ENCODE measurements at regions not wholly inside any gene's neighbourhood (a gene's known extent, or its start where the extent isn't known, plus 50 kb on each side); places are given as distances from the start of the nearest gene placed in this dataset.
"Not testable (repeated sequence)": the region's sequence is repeated elsewhere in the genome, so short reads cannot be mapped to it uniquely, and the experiment has no call there.

- H3K36me3 ChIP-seq, result no peaks in the 10 kb centered on the region
- H3K4me3 ChIP-seq, result no peak overlapping the region
- H3K27ac ChIP-seq, result no peak overlapping the region
- no peak for TF ChIP-seq CTCF (IDR thresholded peaks at IDR 0.05)
- no peaks in the 10 kb centered on the region for H3K27me3 ChIP-seq
- H3K4me1 ChIP-seq, result no peaks in the 10 kb centered on the region
- no peaks in the 10 kb centered on the region for H3K9me3 ChIP-seq
- DNase-seq, result no peak
- intact Hi-C loops (cut with DNase I; ENCODE audit: low total_unique reads), result no loop called here
These were observed 140.7 kb downstream of the SREK1 start for GRCh38 chr5:66284588-66285342.

- intact Hi-C loops (cut with DNase I; ENCODE audit: low total_unique reads), result no loop called here
- Histone ChIP-seq H3K27ac (no peak overlapping the region), H3K9me3 (no peaks in the 10 kb centered on the region), H3K27me3 (no peaks in the 10 kb centered on the region), H3K4me1 (no peaks in the 10 kb centered on the region), H3K4me3 (no peak overlapping the region), H3K36me3 (no peaks in the 10 kb centered on the region)
- TF ChIP-seq CTCF (IDR thresholded peaks at IDR 0.05), result no peak
- DNase-seq, result no peak
These were observed 141.3 kb downstream of the SREK1 start for GRCh38 chr5:66285343-66285922.

- intact Hi-C loops (cut with DNase I; ENCODE audit: low total_unique reads), result no loop called here
- Histone ChIP-seq H3K36me3 (no peaks in the 10 kb centered on the region), H3K27ac (no peak overlapping the region), H3K4me3 (no peak overlapping the region), H3K4me1 (no peaks in the 10 kb centered on the region), H3K27me3 (peaks cover 0 to 5% of the 10 kb centered on the region in 2 donors), H3K9me3 (no peaks in the 10 kb centered on the region)
- no peak for TF ChIP-seq CTCF (IDR thresholded peaks at IDR 0.05)
- DNase-seq, result no peak
These were observed 147.7 kb downstream of the SREK1 start for GRCh38 chr5:66291771-66292170.

- H3K4me3 ChIP-seq; H3K27ac ChIP-seq; DNase-seq; H3K9me3 ChIP-seq; H3K27me3 ChIP-seq; intact Hi-C loops (cut with DNase I; ENCODE audit: low total_unique reads); H3K4me1 ChIP-seq; H3K36me3 ChIP-seq: not testable (repeated sequence)
These were observed 149.8 kb downstream of the SREK1 start for GRCh38 chr5:66293851-66294250.

GRCh38 chr5:66299463-66299862 lies 155.4 kb downstream of the SREK1 start:
- intact Hi-C loops (cut with DNase I; ENCODE audit: low total_unique reads), result no loop called here
- Histone ChIP-seq H3K27ac (no peak overlapping the region), H3K4me1 (no peaks in the 10 kb centered on the region), H3K36me3 (no peaks in the 10 kb centered on the region), H3K9me3 (no peaks in the 10 kb centered on the region), H3K27me3 (peaks cover 0 to 5% of the 10 kb centered on the region in 2 donors), H3K4me3 (no peak overlapping the region)
- no peak for TF ChIP-seq CTCF (IDR thresholded peaks at IDR 0.05)
- no peak for DNase-seq

GRCh38 chr5:66302344-66302743 lies 158.2 kb downstream of the SREK1 start:
- DNase-seq, result no peak
- no peaks in the 10 kb centered on the region for H3K9me3 ChIP-seq
- H3K36me3 ChIP-seq, result no peaks in the 10 kb centered on the region
- no peak for TF ChIP-seq CTCF (IDR thresholded peaks at IDR 0.05)
- H3K27me3 ChIP-seq, result peaks cover 0 to 12% of the 10 kb centered on the region in 2 donors
- H3K4me3 ChIP-seq, result no peak overlapping the region
- intact Hi-C loops (cut with DNase I; ENCODE audit: low total_unique reads), result no loop called here
- peaks cover 0 to 2% (median 0%) of the 10 kb centered on the region in 4 donors for H3K4me1 ChIP-seq
- H3K27ac ChIP-seq, result no peak overlapping the region
